Embryonic facial prominence (tissue), 1 donor: ENCODE measurements at regions not wholly inside any gene's neighbourhood (a gene's known extent, or its start where the extent isn't known, plus 50 kb on each side); places are given as distances from the start of the nearest gene placed in this dataset.

Experiments
- DNase-seq: peaks from one replicate; pipeline ENCODE4 v3.0.0-alpha.2; 2016; ENCODE audit errors: extremely low spot score

GRCh38 chr14:104319491-104320241 lies 181.3 kb downstream of the KIF26A start:
- DNase-seq: no peak

DNA sequence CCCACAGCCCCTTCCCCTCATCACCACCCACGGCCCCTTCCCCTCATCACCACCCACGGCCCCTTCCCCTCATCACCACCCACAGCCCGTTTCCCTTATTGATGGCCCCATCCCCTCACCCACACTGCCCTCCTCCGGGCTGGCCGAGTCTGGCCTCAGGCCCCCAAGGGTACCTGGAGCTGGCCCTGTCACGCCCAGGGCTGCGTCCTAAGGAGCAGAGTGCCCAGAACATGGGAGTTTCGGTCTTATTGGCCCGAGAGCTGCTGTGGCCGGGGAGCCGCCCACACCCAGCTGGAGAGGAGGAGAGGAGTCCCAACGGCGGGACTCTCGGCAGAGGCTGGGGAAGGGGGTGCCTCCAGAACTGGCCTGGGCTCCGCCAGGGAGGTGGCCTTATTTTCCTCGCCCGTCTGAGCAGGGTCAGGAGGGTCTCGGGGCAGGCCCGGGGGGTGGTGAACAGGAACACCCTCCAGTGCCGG lies 182.3 kb downstream of the KIF26A start:
- DNase-seq: no peak

DNA sequence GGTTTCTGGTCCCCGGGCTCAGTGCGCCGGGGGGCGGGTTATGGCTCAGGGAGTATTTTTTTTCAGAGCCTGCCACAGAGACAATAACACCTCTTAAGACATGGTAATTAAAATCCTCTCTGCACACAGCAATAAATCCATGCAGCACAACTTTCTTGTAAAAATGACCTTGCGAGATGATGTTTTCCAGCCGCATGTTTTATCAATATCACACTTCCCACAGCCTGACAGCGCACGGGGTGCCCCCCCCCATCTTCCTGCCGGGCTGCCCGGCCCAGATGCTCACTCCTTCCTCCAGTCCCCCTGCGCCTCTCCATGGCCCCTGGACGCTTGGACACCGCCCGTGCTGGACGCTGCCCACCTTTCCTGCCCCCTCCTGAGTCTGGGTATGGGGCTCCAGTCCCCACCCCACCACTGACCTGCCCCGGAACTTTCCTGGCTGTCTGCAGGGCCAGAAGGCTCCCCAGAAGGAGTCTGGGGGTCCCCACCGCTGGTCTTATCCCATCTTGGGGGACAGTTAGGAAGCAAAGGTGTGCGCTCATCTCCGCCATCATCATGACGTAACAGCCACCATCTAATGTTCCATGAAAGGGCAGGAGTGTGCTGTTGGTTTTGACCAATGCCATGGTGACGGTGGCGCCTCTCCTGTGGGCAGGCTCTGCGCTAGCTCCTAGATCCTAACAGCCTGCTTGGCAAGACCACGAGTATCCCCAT lies 182.9 kb downstream of the KIF26A start:
- no peak for DNase-seq

GRCh38 chr14:104321802-104322130 lies 183.4 kb downstream of the KIF26A start:
- no peak for DNase-seq

GRCh38 chr14:104322531-104323366 lies 184.4 kb downstream of the KIF26A start:
- no peak for DNase-seq

GRCh38 chr14:104323551-104324175 lies 185.3 kb downstream of the KIF26A start:
- no peak for DNase-seq

DNA sequence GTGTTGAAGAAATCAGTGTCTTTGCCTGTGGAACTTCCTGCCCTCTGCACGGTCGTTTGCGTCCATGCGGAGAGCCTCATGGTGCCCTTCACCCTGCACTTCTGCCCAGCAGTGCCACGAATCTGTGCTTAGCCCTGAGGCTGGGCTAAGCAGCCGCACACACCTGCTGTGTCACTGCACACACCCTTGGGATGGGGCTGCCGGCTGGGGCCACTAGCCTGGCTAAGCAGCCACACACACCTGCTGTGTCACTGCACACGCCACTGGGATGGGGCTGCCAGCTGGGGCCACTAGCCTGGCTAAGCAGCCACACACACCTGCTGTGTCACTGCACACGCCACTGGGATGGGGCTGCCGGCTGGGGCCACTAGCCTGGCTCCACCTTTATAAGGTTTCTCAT lies 188.5 kb downstream of the KIF26A start:
- DNase-seq: no peak

GRCh38 chr14:104328607-104329006 lies 190.2 kb downstream of the KIF26A start:
- DNase-seq: no peak

- no peak for DNase-seq
Measured at GRCh38 chr14:104329793-104330192, 191.4 kb downstream of the KIF26A start.

DNA sequence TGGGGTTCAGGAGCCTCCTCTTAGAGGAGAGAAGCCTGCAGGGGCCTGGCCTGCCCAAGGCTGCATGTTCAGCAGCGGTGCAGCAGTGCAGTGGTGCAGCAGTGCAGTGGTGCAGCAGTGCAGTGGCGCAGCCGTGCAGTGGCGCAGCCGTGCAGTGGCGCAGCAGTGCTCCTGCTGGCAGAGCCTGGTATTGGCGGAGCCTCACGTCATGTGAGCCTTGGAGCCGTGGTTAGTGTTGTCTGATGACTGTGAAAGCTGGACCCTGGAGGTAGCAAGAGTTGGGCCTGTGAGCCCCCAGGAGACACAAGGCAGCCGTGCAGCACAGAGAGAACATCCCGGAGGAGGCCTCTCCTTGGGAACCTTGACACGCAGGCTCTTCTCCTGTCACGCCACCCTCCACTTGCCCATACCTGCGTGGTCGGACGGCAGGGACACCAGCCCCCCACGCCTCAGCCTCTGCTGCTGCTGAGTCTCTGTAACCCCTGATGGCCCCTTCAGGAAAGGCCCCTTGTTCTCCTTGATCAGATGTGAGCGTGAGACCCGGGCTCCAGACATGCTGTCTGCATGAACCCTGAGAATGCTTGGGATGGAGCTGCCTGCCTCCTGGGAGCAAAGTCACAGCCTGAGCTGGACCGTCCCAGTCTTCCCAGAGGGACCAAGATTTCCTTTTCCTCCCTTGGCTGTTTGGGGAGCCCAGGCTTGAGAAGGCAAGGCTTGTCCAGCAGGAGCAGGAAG lies 193.7 kb downstream of the KIF26A start:
- no peak for DNase-seq

DNA sequence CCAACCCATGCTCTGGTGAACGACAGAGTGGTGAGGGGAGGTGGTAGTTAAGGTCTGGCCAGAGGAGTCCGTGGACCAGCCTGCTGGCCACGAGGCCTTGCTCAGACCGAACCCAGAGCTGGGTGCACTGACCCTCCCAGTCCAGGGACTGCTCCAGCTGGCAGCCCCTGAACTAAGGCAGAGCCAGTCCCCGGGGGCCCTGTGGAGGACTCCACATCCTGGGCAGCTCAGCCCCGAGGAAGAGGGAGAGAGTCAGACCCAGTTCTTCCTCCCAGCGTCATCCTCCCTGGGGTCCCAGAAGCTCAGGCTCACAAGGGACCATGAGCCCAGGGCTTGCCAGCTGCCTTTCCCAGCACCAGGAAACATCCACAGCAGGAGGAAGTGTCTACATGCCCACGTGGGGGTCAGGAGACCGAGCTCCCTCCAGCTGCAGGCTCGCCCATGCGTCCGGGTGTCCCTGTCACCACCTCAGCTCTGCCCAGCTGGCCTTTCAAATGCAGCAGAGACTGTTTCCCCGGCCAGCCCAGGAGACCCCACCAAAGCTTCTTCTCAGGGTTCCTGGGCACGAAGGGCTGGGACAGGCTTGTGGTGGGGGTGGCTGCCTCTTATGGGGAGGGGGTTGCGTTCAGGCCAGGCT lies 194.4 kb downstream of the KIF26A start:
- DNase-seq: no peak

DNA sequence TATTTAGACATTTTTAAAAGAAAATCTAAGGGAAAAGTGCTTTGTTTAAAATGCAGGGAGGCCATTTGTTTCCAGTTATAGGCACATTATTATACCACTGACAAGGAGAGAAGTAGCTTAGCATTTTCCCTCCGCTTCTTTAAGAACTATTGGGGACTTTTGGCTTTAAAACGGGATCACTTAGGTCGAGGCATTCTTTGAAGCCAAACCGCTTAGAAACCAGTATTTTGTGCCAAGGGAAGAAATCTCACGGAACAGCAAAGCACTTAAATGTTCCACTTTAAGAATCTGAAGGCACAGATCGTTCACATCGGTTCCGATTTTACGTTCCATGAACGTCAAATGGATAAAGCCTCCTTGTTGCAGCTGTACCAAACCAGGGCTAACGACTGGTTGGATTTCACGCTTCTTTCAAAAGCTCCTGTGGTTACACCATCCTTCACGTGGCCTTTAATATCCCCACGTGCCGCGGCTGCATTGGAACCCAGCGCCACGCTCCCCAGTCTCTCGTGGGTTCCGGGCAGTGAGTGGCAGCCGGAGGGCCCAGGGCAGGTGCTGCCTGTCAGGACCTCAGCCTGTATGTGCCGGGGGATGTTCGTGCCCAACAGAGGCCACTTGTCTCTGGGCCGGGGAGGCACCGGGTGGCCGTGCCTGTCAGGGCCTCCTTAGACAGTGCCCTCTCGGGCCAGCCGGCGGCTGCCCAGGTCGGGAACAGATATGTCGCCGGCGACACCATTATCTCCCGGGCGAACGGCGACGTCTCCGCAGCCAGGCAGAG lies 195.4 kb downstream of the KIF26A start:
- no peak for DNase-seq

GRCh38 chr14:104334424-104335161 lies 196.2 kb downstream of the KIF26A start:
- no peak for DNase-seq

DNA sequence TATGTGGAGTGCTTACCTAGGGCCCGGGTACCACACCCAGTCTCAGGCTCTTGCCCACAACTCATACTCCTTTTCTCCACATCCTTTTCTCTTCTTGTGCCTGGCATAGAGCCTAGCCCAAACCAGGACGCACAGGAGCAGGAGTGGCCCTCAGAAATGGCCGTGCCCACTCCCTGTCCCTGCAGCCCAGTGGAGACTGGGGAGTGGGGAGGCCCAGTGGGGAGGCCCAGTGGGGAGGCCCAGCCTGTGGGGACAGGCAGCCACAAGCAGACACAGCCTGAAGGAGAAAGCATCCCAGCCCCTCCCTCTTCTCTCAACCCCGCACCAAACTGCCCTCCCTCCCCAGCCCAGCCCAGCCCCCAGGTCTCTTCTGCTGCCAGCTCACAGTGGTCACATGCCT lies 196.8 kb downstream of the KIF26A start:
- DNase-seq: no peak

GRCh38 chr14:104335611-104336010 lies 197.2 kb downstream of the KIF26A start:
- DNase-seq: no peak

- DNase-seq: no peak
Measured at GRCh38 chr14:104337351-104337750, 199.0 kb downstream of the KIF26A start.

GRCh38 chr14:104339361-104339760 lies 201.0 kb downstream of the KIF26A start:
- DNase-seq: no peak

DNA sequence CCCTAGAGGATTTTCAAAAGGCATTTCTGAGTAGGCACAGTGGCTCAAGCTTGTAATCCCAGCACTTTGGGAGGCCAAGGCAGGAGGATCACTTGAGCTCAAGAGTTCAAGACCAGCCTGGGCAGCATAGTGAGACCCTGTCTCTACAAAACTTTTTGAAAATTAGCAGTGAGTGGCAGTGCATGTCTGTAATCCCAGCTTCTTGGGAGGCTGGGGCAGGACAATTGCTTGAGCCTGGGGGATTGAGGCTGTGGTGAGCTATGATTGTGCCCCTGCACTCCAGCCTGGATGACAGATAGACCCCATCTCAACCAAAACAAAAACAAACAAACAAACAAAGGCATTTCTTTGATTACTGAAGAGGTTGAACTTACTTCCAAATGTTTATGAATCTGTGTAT lies 201.4 kb downstream of the KIF26A start:
- no peak for DNase-seq
